ENCODE measurements at regions not wholly inside any gene's neighbourhood (a gene's known extent, or its start where the extent isn't known, plus 50 kb on each side); places are given as distances from the start of the nearest gene placed in this dataset.

DNA sequence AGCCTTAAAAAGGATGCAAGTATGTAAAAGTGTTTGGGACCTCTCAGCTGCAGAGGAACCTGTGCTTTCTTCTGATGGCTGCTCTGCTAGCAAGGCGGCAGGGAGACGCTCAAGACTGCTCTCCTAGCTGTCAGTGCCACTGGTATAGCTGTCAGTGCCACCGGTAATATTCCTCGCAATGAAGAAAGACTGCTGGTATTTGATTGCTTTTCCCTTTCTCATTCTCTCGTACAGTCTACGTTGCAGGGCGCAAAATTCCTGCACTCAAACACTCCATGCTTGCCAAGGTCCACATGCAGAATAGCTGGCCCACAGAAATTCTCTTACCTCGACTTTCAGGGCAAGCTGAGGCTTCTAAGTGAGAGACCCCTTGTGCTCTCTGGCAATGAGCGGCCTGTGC, 432.6 kb upstream of the KLF6 start:
- no peak overlapping the region for H3K27ac ChIP-seq (ENCODE audit: low read length)
- no peaks in the 10 kb centered on the region for H3K9me3 ChIP-seq (ENCODE audit: insufficient read depth, low read length, severe bottlenecking)
- no peak for DNase-seq
- peaks cover 11% of the 10 kb centered on the region for H3K4me1 ChIP-seq (ENCODE audit: insufficient read depth, low read length)
- H3K4me3 ChIP-seq (ENCODE audit: low read depth in 1 of 2, low read length in 2 of 2): no peak overlapping the region
- no peak for ATAC-seq (ENCODE audit: insufficient read depth, low read depth)
- no peaks in the 10 kb centered on the region for H3K36me3 ChIP-seq (ENCODE audit: insufficient read depth, low read length)
- H2AFZ ChIP-seq (ENCODE audit: low read depth, low read length): no peak overlapping the region
- no peaks in the 10 kb centered on the region for H4K20me1 ChIP-seq (ENCODE audit: insufficient read depth, low read length)
- TF ChIP-seq EZH2 (IDR thresholded peaks at IDR 0.05; ENCODE audit: borderline replicate concordance, low read depth, low read length, severe bottlenecking): no peak
- TF ChIP-seq CTCF (IDR thresholded peaks at IDR 0.05; ENCODE audit: borderline replicate concordance, extremely low read depth, low read length, poor library complexity, severe bottlenecking): no peak
- no peak overlapping the region for H3K9ac ChIP-seq (ENCODE audit: low read depth, low read length)
- H3K27me3 ChIP-seq (ENCODE audit: insufficient read depth, low read length, poor library complexity): no peaks in the 10 kb centered on the region
- no peak overlapping the region for H3K4me2 ChIP-seq (ENCODE audit: insufficient read depth, low read length)
- no peaks in the 10 kb centered on the region for H3K79me2 ChIP-seq (ENCODE audit: insufficient read depth, low read length)

GRCh38 chr10:4217187-4217586, 432.2 kb upstream of the KLF6 start:
- TF ChIP-seq EZH2 (IDR thresholded peaks at IDR 0.05; ENCODE audit: borderline replicate concordance, low read depth, low read length, severe bottlenecking): no peak
- no peak for TF ChIP-seq CTCF (IDR thresholded peaks at IDR 0.05; ENCODE audit: borderline replicate concordance, extremely low read depth, low read length, poor library complexity, severe bottlenecking)
- Histone ChIP-seq H3K9me3 (ENCODE audit: insufficient read depth, low read length, severe bottlenecking) (no peaks in the 10 kb centered on the region), H3K27me3 (ENCODE audit: insufficient read depth, low read length, poor library complexity) (no peaks in the 10 kb centered on the region), H3K4me3 (ENCODE audit: low read depth in 1 of 2, low read length in 2 of 2) (no peak overlapping the region), H3K27ac (ENCODE audit: low read length) (no peak overlapping the region), H4K20me1 (ENCODE audit: insufficient read depth, low read length) (no peaks in the 10 kb centered on the region), H2AFZ (ENCODE audit: low read depth, low read length) (no peak overlapping the region), H3K4me2 (ENCODE audit: insufficient read depth, low read length) (no peak overlapping the region), H3K79me2 (ENCODE audit: insufficient read depth, low read length) (no peaks in the 10 kb centered on the region), H3K36me3 (ENCODE audit: insufficient read depth, low read length) (no peaks in the 10 kb centered on the region), H3K4me1 (ENCODE audit: insufficient read depth, low read length) (peaks cover 11% of the 10 kb centered on the region), H3K9ac (ENCODE audit: low read depth, low read length) (no peak overlapping the region)
- DNase-seq: no peak
- ATAC-seq (ENCODE audit: insufficient read depth, low read depth): no peak

- H3K27ac ChIP-seq (ENCODE audit: low read length): no peak overlapping the region
- H2AFZ ChIP-seq (ENCODE audit: low read depth, low read length): no peak overlapping the region
- peaks cover 9% of the 10 kb centered on the region for H3K4me1 ChIP-seq (ENCODE audit: insufficient read depth, low read length)
- no peaks in the 10 kb centered on the region for H3K9me3 ChIP-seq (ENCODE audit: insufficient read depth, low read length, severe bottlenecking)
- H3K4me3 ChIP-seq (ENCODE audit: low read depth in 1 of 2, low read length in 2 of 2): no peak overlapping the region
- DNase-seq: no peak
- ATAC-seq (ENCODE audit: insufficient read depth, low read depth): no peak
- no peak overlapping the region for H3K9ac ChIP-seq (ENCODE audit: low read depth, low read length)
- no peaks in the 10 kb centered on the region for H3K27me3 ChIP-seq (ENCODE audit: insufficient read depth, low read length, poor library complexity)
- TF ChIP-seq EZH2 (IDR thresholded peaks at IDR 0.05; ENCODE audit: borderline replicate concordance, low read depth, low read length, severe bottlenecking): no peak
- no peak for TF ChIP-seq CTCF (IDR thresholded peaks at IDR 0.05; ENCODE audit: borderline replicate concordance, extremely low read depth, low read length, poor library complexity, severe bottlenecking)
- H3K4me2 ChIP-seq (ENCODE audit: insufficient read depth, low read length): no peak overlapping the region
- no peaks in the 10 kb centered on the region for H4K20me1 ChIP-seq (ENCODE audit: insufficient read depth, low read length)
- H3K36me3 ChIP-seq (ENCODE audit: insufficient read depth, low read length): no peaks in the 10 kb centered on the region
- H3K79me2 ChIP-seq (ENCODE audit: insufficient read depth, low read length): no peaks in the 10 kb centered on the region
These were observed 431.7 kb upstream of the KLF6 start for GRCh38 chr10:4216726-4217125.

Data from DND-41 (cell line).